Spleen (tissue), 11 donors: ENCODE measurements at regions not wholly inside any gene's neighbourhood (a gene's known extent, or its start where the extent isn't known, plus 50 kb on each side); places are given as distances from the start of the nearest gene placed in this dataset.

Experiments
- DNase-seq: peaks from one replicate; pipeline ENCODE4 v3.0.0-alpha.2; 2020
- H3K27ac ChIP-seq, 8 donors: fragments of 200-600 bp; sonication (generic) in 7 of 8; 1 replicate in 4 of 8; 2 replicates in 4 of 8; pipeline versions ENCODE4 v1.5.0 to v1.8.0; 2016 to 2021; ENCODE audit warnings: inconsistent platforms in 4 of 8, mild to moderate bottlenecking in 4 of 8, moderate library complexity in 1 of 8
- H3K27me3 ChIP-seq, 7 donors: fragments of 200-600 bp; sonication (generic) in 6 of 7; replicated peaks in 1 of 7; 1 replicate in 4 of 7; 2 replicates in 3 of 7; pipeline versions ENCODE4 v1.5.0 to v1.8.0; 2016 to 2021; ENCODE audit warnings: inconsistent platforms in 3 of 7, mild to moderate bottlenecking in 1 of 7
- H3K36me3 ChIP-seq, 6 donors: fragments of 200-600 bp; sonication (generic) in 5 of 6; 1 replicate in 4 of 6; 2 replicates in 2 of 6; pipeline versions ENCODE4 v1.5.0 to v1.8.0; 2016 to 2021; ENCODE audit warnings: inconsistent platforms in 2 of 6
- H3K4me1 ChIP-seq, 6 donors: fragments of 200-600 bp; sonication (generic) in 5 of 6; 1 replicate in 3 of 6; 2 replicates in 3 of 6; pipeline versions ENCODE4 v1.5.0 to v1.8.0; 2016 to 2021; ENCODE audit warnings: inconsistent platforms in 3 of 6
- H3K4me3 ChIP-seq, 8 donors: fragments of 200-600 bp; sonication (generic) in 7 of 8; 1 replicate in 4 of 8; 2 replicates in 4 of 8; pipeline versions ENCODE4 v1.5.0 to v1.8.0; 2016 to 2021; ENCODE audit warnings: inconsistent platforms in 4 of 8, mild to moderate bottlenecking in 4 of 8, moderate library complexity in 2 of 8
- H3K9me3 ChIP-seq, 8 donors: fragments of 200-600 bp; sonication (generic) in 7 of 8; 1 replicate in 4 of 8; 2 replicates in 4 of 8; pipeline versions ENCODE4 v1.5.0 to v1.8.0; 2016 to 2021; ENCODE audit warnings: inconsistent platforms in 4 of 8
- POLR2A ChIP-seq, 3 donors: fragments of 450-650 bp; IDR thresholded peaks; one replicate each; pipeline ENCODE4 v1.5.1; 2017; ENCODE audit warnings: antibody characterized with exemption in 3 of 3, mild to moderate bottlenecking in 1 of 3
- POLR2AphosphoS5 ChIP-seq, 3 donors: sonication (generic); formaldehyde crosslinking; IDR thresholded peaks; one replicate each; pipeline ENCODE4 v1.5.1; 2017; ENCODE audit warnings: antibody characterized with exemption in 3 of 3
- WGBS, 5 donors: extraction: QIAGEN DNeasy Blood & Tissue Kit in 3 of 5; methylation state at CpG; one replicate each; pipeline versions ENCODE4 v1.1.5 to v1.1.7; 2013 to 2018; 5-methylcytosine and 5-hydroxymethylcytosine counted together
- intact Hi-C: fragments of 100-400 bp; cut with DNase I; formaldehyde crosslinking; loops from one replicate; pipeline ENCODE4 v1.15.0; 2023; ENCODE audit warnings: low total_unique reads
- TF ChIP-seq, protein P1 (sequence below), 11 experiments: fragments of 200-600 bp in 7 of 11; fragments of 450-650 bp in 4 of 11; sonication (generic) in 4 of 11; IDR thresholded peaks in 8 of 11; conservative IDR thresholded peaks in 3 of 11; 1 replicate in 7 of 11; 2 replicates in 4 of 11; pipeline versions ENCODE4 v1.4.0 to v1.8.0; 2016 to 2021; ENCODE audit warnings: antibody characterized with exemption in 11 of 11, inconsistent platforms in 4 of 11, mild to moderate bottlenecking in 1 of 11
- donor health status: healthy with polysubstance abuse.
- donor health status: DM: no; HTN: no; CAD: no; lungs with moderate emphysema.
- donor health status: DM: no; HTN: no; CAD: no.
- donor health status: Bipolar disorder and iron deficiency.
- donor health status: healthy.
- donor health status: DM: no; HTN: no; CAD: no.
- donor health status: DM: yes; HTN: yes; CAD: no.

DNA sequence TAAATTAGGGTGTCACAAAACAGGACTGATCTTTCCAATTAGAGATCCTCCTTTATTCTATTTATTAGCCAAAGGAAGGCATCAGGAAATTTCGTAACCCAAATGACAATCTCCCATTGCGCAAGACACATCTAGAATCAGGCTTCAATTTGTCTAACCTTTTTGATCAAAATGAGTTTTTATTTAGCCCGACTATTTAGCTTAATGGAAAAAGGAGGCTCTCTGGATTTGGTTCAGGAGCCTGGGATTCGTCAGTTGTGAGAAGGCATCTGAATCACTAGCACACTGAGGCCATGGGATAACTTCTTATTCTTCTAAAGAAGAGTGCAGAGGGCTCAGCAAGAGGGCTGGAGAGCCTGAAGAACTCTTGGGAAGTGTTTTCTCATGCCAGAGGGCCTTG, 332.1 kb upstream of the ETAA1 start:
- 57 to 84% (median 77%) methylated on average over 4 of the region's 4 CpGs for WGBS, 5 donors
- no peak for TF ChIP-seq POLR2AphosphoS5 (IDR thresholded peaks at IDR 0.05)
- TF ChIP-seq, protein P1, sequence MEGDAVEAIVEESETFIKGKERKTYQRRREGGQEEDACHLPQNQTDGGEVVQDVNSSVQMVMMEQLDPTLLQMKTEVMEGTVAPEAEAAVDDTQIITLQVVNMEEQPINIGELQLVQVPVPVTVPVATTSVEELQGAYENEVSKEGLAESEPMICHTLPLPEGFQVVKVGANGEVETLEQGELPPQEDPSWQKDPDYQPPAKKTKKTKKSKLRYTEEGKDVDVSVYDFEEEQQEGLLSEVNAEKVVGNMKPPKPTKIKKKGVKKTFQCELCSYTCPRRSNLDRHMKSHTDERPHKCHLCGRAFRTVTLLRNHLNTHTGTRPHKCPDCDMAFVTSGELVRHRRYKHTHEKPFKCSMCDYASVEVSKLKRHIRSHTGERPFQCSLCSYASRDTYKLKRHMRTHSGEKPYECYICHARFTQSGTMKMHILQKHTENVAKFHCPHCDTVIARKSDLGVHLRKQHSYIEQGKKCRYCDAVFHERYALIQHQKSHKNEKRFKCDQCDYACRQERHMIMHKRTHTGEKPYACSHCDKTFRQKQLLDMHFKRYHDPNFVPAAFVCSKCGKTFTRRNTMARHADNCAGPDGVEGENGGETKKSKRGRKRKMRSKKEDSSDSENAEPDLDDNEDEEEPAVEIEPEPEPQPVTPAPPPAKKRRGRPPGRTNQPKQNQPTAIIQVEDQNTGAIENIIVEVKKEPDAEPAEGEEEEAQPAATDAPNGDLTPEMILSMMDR (IDR thresholded peaks at IDR 0.05 in 8 of 11, conservative IDR thresholded peaks at IDR 0.05 in 3 of 11) = no peak
- TF ChIP-seq POLR2A (IDR thresholded peaks at IDR 0.05) = no peak
- Histone ChIP-seq H3K4me1 (no peaks in the 10 kb centered on the region), H3K9me3 (no peaks in the 10 kb centered on the region), H3K27ac (no peak overlapping the region), H3K36me3 (no peaks in the 10 kb centered on the region), H3K4me3 (no peak overlapping the region), H3K27me3 (no peaks in the 10 kb centered on the region)
- intact Hi-C loops = no loop called here
- no peak for DNase-seq

DNA sequence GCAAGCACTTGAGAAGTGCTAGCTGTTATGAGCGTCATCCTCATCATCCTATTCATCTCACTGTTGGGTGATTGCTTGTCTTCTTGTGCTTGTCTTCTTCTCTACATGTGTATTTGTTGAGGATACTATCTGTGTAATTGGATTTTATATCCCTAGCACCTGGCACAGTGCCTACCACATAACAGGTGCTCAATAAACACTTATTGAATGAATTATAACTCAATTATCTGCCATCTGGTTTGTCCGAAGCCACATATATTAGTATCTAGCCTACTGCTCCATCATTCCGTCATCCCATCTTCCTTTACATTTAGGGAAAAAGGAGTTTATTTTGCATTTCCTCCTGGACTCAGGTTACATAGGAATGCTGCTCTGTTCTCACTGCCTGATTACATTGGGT, 330.4 kb upstream of the ETAA1 start:
- Histone ChIP-seq H3K9me3 (no peaks in the 10 kb centered on the region), H3K36me3 (no peaks in the 10 kb centered on the region), H3K27ac (no peak overlapping the region), H3K4me1 (no peaks in the 10 kb centered on the region), H3K27me3 (no peaks in the 10 kb centered on the region), H3K4me3 (no peak overlapping the region)
- 79 to 96% (median 86%) methylated on average over 3 of the region's 3 CpGs for WGBS, 5 donors
- no peak for DNase-seq
- TF ChIP-seq, protein P1 (IDR thresholded peaks at IDR 0.05 in 8 of 11, conservative IDR thresholded peaks at IDR 0.05 in 3 of 11) = no peak
- no peak for TF ChIP-seq POLR2AphosphoS5 (IDR thresholded peaks at IDR 0.05)
- TF ChIP-seq POLR2A (IDR thresholded peaks at IDR 0.05) = no peak
- intact Hi-C loops = no loop called here

DNA sequence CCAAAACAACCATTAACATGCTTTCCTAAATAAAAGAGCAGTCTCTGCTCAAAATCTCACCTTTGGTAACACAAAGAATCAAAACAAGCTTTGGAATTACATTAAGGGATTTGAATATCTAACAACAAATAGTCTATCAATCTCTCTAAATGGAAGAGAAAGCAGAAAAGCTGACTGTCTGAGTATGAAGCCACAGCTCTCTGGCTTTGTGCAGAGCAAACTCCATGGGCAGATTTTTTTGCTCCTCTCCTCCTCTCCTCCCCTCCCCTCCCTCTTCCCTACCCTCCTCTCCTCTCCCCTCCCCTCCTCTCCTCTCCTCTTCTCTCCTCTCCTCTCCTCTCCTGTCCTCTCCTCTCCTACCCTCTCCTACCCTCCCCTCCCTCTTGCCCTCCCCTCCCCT, 329.5 kb upstream of the ETAA1 start:
- Histone ChIP-seq H3K4me1 (no peaks in the 10 kb centered on the region), H3K9me3 (no peaks in the 10 kb centered on the region), H3K27me3 (no peaks in the 10 kb centered on the region), H3K4me3 (no peak overlapping the region), H3K27ac (no peak overlapping the region), H3K36me3 (no peaks in the 10 kb centered on the region)
- DNase-seq = no peak
- intact Hi-C loops = no loop called here
- TF ChIP-seq POLR2AphosphoS5 (IDR thresholded peaks at IDR 0.05) = no peak
- TF ChIP-seq, protein P1 (IDR thresholded peaks at IDR 0.05 in 8 of 11, conservative IDR thresholded peaks at IDR 0.05 in 3 of 11) = no peak
- no peak for TF ChIP-seq POLR2A (IDR thresholded peaks at IDR 0.05)

DNA sequence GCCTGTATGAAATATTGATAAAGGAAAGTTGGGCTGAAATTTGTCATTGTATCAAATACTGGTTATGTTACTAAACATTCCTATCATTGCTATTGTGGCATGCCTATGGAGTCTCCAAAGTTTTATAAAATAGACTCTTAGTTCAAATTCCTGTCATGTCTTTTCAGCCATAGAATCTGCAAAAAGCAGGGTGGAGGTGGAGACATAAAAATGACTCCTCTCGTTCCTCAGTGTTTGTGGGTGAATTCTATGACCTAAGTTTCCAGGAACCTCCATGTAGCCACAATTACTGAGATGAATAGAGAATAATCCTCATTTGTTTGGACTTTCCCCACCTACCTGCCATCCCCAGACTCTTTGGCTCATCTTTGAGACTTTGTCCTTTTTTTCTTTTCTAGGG, 326.3 kb upstream of the ETAA1 start:
- no peak for DNase-seq
- intact Hi-C loops = no loop called here
- no peaks in the 10 kb centered on the region for H3K27me3 ChIP-seq
- H3K4me3 ChIP-seq = no peak overlapping the region
- H3K4me1 ChIP-seq = no peaks in the 10 kb centered on the region
- no peak overlapping the region for H3K27ac ChIP-seq
- TF ChIP-seq, protein P1 (IDR thresholded peaks at IDR 0.05 in 8 of 11, conservative IDR thresholded peaks at IDR 0.05 in 3 of 11) = no peak
- no peak for TF ChIP-seq POLR2A (IDR thresholded peaks at IDR 0.05)
- TF ChIP-seq POLR2AphosphoS5 (IDR thresholded peaks at IDR 0.05) = no peak
- no peaks in the 10 kb centered on the region for H3K9me3 ChIP-seq
- WGBS, 5 donors = 53 to 74% (median 59%) methylated on average over 1 of the region's 1 CpG
- no peaks in the 10 kb centered on the region for H3K36me3 ChIP-seq
